NB4 (cell line): ENCODE measurements at regions not wholly inside any gene's neighbourhood (a gene's known extent, or its start where the extent isn't known, plus 50 kb on each side); places are given as distances from the start of the nearest gene placed in this dataset.

Experiments
- CTCF ChIP-seq: IDR thresholded peaks from one replicate; pipeline ENCODE4 v1.5.1; 2012; ENCODE audit warnings: low read depth, low read length
- MYC ChIP-seq: IDR thresholded peaks from 2 replicates; pipeline ENCODE4 v1.6.1; 2011; ENCODE audit warnings: low read depth, low read length
- POLR2A ChIP-seq: IDR thresholded peaks from 2 replicates; pipeline ENCODE4 v1.6.1; 2011; ENCODE audit warnings: mild to moderate bottlenecking; ENCODE audit not compliant: insufficient read length; ENCODE audit errors: extremely low read depth
- TF ChIP-seq, protein P1 (sequence below): IDR thresholded peaks from 2 replicates; pipeline ENCODE4 v1.6.1; 2011; ENCODE audit warnings: low read depth, low read length

GRCh38 chr4:32216502-32216901 lies 1496.3 kb downstream of the PCDH7 start:
- TF ChIP-seq CTCF (no peak), POLR2A (no peak), MYC (no peak)
- TF ChIP-seq, protein P1, sequence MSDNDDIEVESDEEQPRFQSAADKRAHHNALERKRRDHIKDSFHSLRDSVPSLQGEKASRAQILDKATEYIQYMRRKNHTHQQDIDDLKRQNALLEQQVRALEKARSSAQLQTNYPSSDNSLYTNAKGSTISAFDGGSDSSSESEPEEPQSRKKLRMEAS, result no peak
